Right hindlimb (tissue), 1 donor: ENCODE measurements at regions not wholly inside any gene's neighbourhood (a gene's known extent, or its start where the extent isn't known, plus 50 kb on each side); places are given as distances from the start of the nearest gene placed in this dataset.
"Not testable (repeated sequence)": the region's sequence is repeated elsewhere in the genome, so short reads cannot be mapped to it uniquely, and the experiment has no call there.

ENCODE experiments used
- DNase-seq: peaks from one replicate; pipeline ENCODE4 v3.0.0-alpha.2; 2018

GRCh38 chr2:231644426-231644825 is 51.8 kb downstream of the TEX44 start:
- DNase-seq = no peak

- DNase-seq = no peak
Observed at GRCh38 chr2:231646476-231646875, 53.8 kb downstream of the TEX44 start.

- peak; percentile 60 for DNase-seq
Observed at GRCh38 chr2:231648579-231649174, 56.0 kb downstream of the TEX44 start.

GRCh38 chr2:231651561-231651960 is 56.8 kb upstream of the PTMA start:
- not testable (repeated sequence) for DNase-seq

GRCh38 chr2:231655488-231655887 is 52.8 kb upstream of the PTMA start:
- DNase-seq = no peak

- DNase-seq = no peak
Observed at GRCh38 chr2:231655894-231656293, 52.4 kb upstream of the PTMA start.
